ENCODE measurements at regions not wholly inside any gene's neighbourhood (a gene's known extent, or its start where the extent isn't known, plus 50 kb on each side); places are given as distances from the start of the nearest gene placed in this dataset.
A peak's percentile ranks its signal among the peaks of the same experiment; 100 is the strongest.

GRCh38 chr6:170117111-170117972, 173.5 kb downstream of the DLL1 start:
- Histone ChIP-seq H3K9me3 (ENCODE audit: low read depth) (peaks cover 4% of the 10 kb centered on the region), H3K27ac (no peak overlapping the region), H4K20me1 (ENCODE audit: insufficient read depth, poor library complexity, severe bottlenecking) (no peaks in the 10 kb centered on the region), H2AFZ (no peak overlapping the region), H3K4me1 (ENCODE audit: insufficient read depth) (peaks cover 7% of the 10 kb centered on the region), H3K4me2 (no peak overlapping the region), H3K9me2 (replicated peaks; ENCODE audit: insufficient read depth) (no peaks in the 10 kb centered on the region), H3K27me3 (no peaks in the 10 kb centered on the region), H3K4me3 (no peak overlapping the region), H3K79me2 (no peaks in the 10 kb centered on the region), H3K36me3 (replicated peaks; ENCODE audit: insufficient read depth, low read depth) (no peaks in the 10 kb centered on the region)
- no peak for DNase-seq (ENCODE audit: low spot score)
- 91% methylated on average over 21 of the region's 21 CpGs for WGBS (ENCODE audit: low lambda C conversion rate, missing lambda C conversion rate)
- TF ChIP-seq EZH2phosphoT487 (IDR thresholded peaks at IDR 0.05; ENCODE audit: low read depth, severe bottlenecking, unreplicated experiment): no peak

- 82% methylated on average over 7 of the region's 7 CpGs for WGBS (ENCODE audit: low lambda C conversion rate, missing lambda C conversion rate)
- peaks cover 7% of the 10 kb centered on the region for H3K4me1 ChIP-seq (ENCODE audit: insufficient read depth)
- H3K27me3 ChIP-seq: no peaks in the 10 kb centered on the region
- no peaks in the 10 kb centered on the region for H3K9me2 ChIP-seq (replicated peaks; ENCODE audit: insufficient read depth)
- no peak overlapping the region for H3K4me3 ChIP-seq
- H3K27ac ChIP-seq: no peak overlapping the region
- no peak overlapping the region for H3K4me2 ChIP-seq
- H3K9me3 ChIP-seq (ENCODE audit: low read depth): peaks cover 4% of the 10 kb centered on the region
- TF ChIP-seq CTCF (IDR thresholded peaks at IDR 0.05; ENCODE audit: poor library complexity): no peak
- no peaks in the 10 kb centered on the region for H4K20me1 ChIP-seq (ENCODE audit: insufficient read depth, poor library complexity, severe bottlenecking)
- DNase-seq (ENCODE audit: low spot score): no peak
- H3K36me3 ChIP-seq (replicated peaks; ENCODE audit: insufficient read depth, low read depth): no peaks in the 10 kb centered on the region
- no peaks in the 10 kb centered on the region for H3K79me2 ChIP-seq
- H2AFZ ChIP-seq: no peak overlapping the region
Measured at GRCh38 chr6:170116636-170117035, 174.2 kb downstream of the DLL1 start.

- no peaks in the 10 kb centered on the region for H4K20me1 ChIP-seq (ENCODE audit: insufficient read depth, poor library complexity, severe bottlenecking)
- peaks cover 7% of the 10 kb centered on the region for H3K4me1 ChIP-seq (ENCODE audit: insufficient read depth)
- no peaks in the 10 kb centered on the region for H3K79me2 ChIP-seq
- no peaks in the 10 kb centered on the region for H3K9me3 ChIP-seq (ENCODE audit: low read depth)
- peak; percentile 31 for DNase-seq (ENCODE audit: low spot score)
- no peaks in the 10 kb centered on the region for H3K9me2 ChIP-seq (replicated peaks; ENCODE audit: insufficient read depth)
- TF ChIP-seq EZH2phosphoT487 (IDR thresholded peaks at IDR 0.05; ENCODE audit: low read depth, severe bottlenecking, unreplicated experiment) (no peak), EZH2 (IDR thresholded peaks at IDR 0.05; ENCODE audit: borderline replicate concordance) (no peak)
- no peaks in the 10 kb centered on the region for H3K36me3 ChIP-seq (replicated peaks; ENCODE audit: insufficient read depth, low read depth)
- H2AFZ ChIP-seq: no peak overlapping the region
- H3K27me3 ChIP-seq: no peaks in the 10 kb centered on the region
- H3K27ac ChIP-seq: peak overlapping the region; percentile 56
- 64% methylated on average over 15 of the region's 15 CpGs for WGBS (ENCODE audit: low lambda C conversion rate, missing lambda C conversion rate)
- H3K4me3 ChIP-seq: no peak overlapping the region
- no peak overlapping the region for H3K4me2 ChIP-seq
Measured at GRCh38 chr6:170114956-170115855, 175.7 kb downstream of the DLL1 start.

- Histone ChIP-seq H3K4me1 (ENCODE audit: insufficient read depth) (peaks cover 7% of the 10 kb centered on the region), H4K20me1 (ENCODE audit: insufficient read depth, poor library complexity, severe bottlenecking) (no peaks in the 10 kb centered on the region), H3K4me3 (no peak overlapping the region), H3K79me2 (no peaks in the 10 kb centered on the region), H3K9me3 (ENCODE audit: low read depth) (no peaks in the 10 kb centered on the region), H3K36me3 (replicated peaks; ENCODE audit: insufficient read depth, low read depth) (no peaks in the 10 kb centered on the region), H2AFZ (no peak overlapping the region), H3K4me2 (no peak overlapping the region), H3K27ac (no peak overlapping the region), H3K27me3 (no peaks in the 10 kb centered on the region), H3K9me2 (replicated peaks; ENCODE audit: insufficient read depth) (no peaks in the 10 kb centered on the region)
- no peak for TF ChIP-seq EZH2 (IDR thresholded peaks at IDR 0.05; ENCODE audit: borderline replicate concordance)
- TF ChIP-seq EZH2phosphoT487 (IDR thresholded peaks at IDR 0.05; ENCODE audit: low read depth, severe bottlenecking, unreplicated experiment): no peak
- TF ChIP-seq CTCF (IDR thresholded peaks at IDR 0.05; ENCODE audit: poor library complexity): no peak
- WGBS (ENCODE audit: low lambda C conversion rate, missing lambda C conversion rate): 90% methylated on average over 9 of the region's 9 CpGs
- DNase-seq (ENCODE audit: low spot score): no peak
Measured at GRCh38 chr6:170114187-170114945, 176.5 kb downstream of the DLL1 start.
